ENCODE measurements at regions not wholly inside any gene's neighbourhood (a gene's known extent, or its start where the extent isn't known, plus 50 kb on each side); places are given as distances from the start of the nearest gene placed in this dataset.

GRCh38 chr12:130074661-130075406 lies 87.4 kb upstream of the FZD10 start:
- no peak for DNase-seq

- DNase-seq, result no peak
Observed at GRCh38 chr12:130075497-130076076, 86.7 kb upstream of the FZD10 start.

- no peak for DNase-seq
Observed at GRCh38 chr12:130076126-130076525, 86.1 kb upstream of the FZD10 start.

- DNase-seq, result no peak
Observed at GRCh38 chr12:130076752-130077151, 85.5 kb upstream of the FZD10 start.

- no peak for DNase-seq
Observed at GRCh38 chr12:130078852-130079251, 83.4 kb upstream of the FZD10 start.

- no peak for DNase-seq
Observed at GRCh38 chr12:130079279-130079678, 83.0 kb upstream of the FZD10 start.

GRCh38 chr12:130080205-130080604 lies 82.1 kb upstream of the FZD10 start:
- DNase-seq, result no peak

GRCh38 chr12:130081117-130081805 lies 81.0 kb upstream of the FZD10 start:
- no peak for DNase-seq

GRCh38 chr12:130083002-130083401 lies 79.3 kb upstream of the FZD10 start:
- no peak for DNase-seq

GRCh38 chr12:130083734-130084133 lies 78.5 kb upstream of the FZD10 start:
- no peak for DNase-seq

- no peak for DNase-seq
Observed at GRCh38 chr12:130084359-130084758, 77.9 kb upstream of the FZD10 start.

- DNase-seq, result no peak
Observed at GRCh38 chr12:130086248-130086647, 76.0 kb upstream of the FZD10 start.

- DNase-seq, result no peak
Observed at GRCh38 chr12:130086797-130087196, 75.5 kb upstream of the FZD10 start.

- DNase-seq, result no peak
Observed at GRCh38 chr12:130087222-130087621, 75.0 kb upstream of the FZD10 start.

- no peak for DNase-seq
Observed at GRCh38 chr12:130088504-130088903, 73.8 kb upstream of the FZD10 start.

- no peak for DNase-seq
Observed at GRCh38 chr12:130090542-130090941, 71.7 kb upstream of the FZD10 start.

- no peak for DNase-seq
Observed at GRCh38 chr12:130093380-130093779, 68.9 kb upstream of the FZD10 start.

- DNase-seq, result no peak
Observed at GRCh38 chr12:130097342-130097741, 64.9 kb upstream of the FZD10 start.

- DNase-seq, result no peak
Observed at GRCh38 chr12:130097798-130098255, 64.4 kb upstream of the FZD10 start.

- DNase-seq, result no peak
Observed at GRCh38 chr12:130098301-130099005, 63.8 kb upstream of the FZD10 start.

- no peak for DNase-seq
Observed at GRCh38 chr12:130100634-130101362, 61.5 kb upstream of the FZD10 start.

- no peak for DNase-seq
Observed at GRCh38 chr12:130101370-130101769, 60.9 kb upstream of the FZD10 start.

- no peak for DNase-seq
Observed at GRCh38 chr12:130102266-130102665, 60.0 kb upstream of the FZD10 start.
